Cardiac muscle cell (in vitro differentiated cells and primary cell): ENCODE measurements at regions not wholly inside any gene's neighbourhood (a gene's known extent, or its start where the extent isn't known, plus 50 kb on each side); places are given as distances from the start of the nearest gene placed in this dataset.

Experiments
- DNase-seq, 2 donors: peaks; one replicate each; pipeline versions ENCODE4 v3.0.0 to v3.0.0-alpha.2; 2010 to 2017; ENCODE audit warnings: low read depth in 1 of 2, low spot score in 1 of 2
- H3K27ac ChIP-seq: fragments of 200-600 bp; sonication (generic); 2 replicates; pipeline ENCODE4 v1.5.1; 2016
- H3K27me3 ChIP-seq: fragments of 200-600 bp; sonication (generic); 2 replicates; pipeline ENCODE4 v1.6.0; 2016; ENCODE audit warnings: control low read depth
- H3K36me3 ChIP-seq: fragments of 200-600 bp; sonication (generic); 2 replicates; pipeline ENCODE4 v1.5.1; 2016; ENCODE audit warnings: control low read depth
- H3K4me1 ChIP-seq: fragments of 200-600 bp; sonication (generic); 2 replicates; pipeline ENCODE4 v1.8.1; 2017; ENCODE audit warnings: low read depth, mild to moderate bottlenecking, mixed run types
- H3K4me3 ChIP-seq: fragments of 200-600 bp; sonication (generic); 2 replicates; pipeline ENCODE4 v1.5.1; 2016; ENCODE audit warnings: mild to moderate bottlenecking
- H3K9me3 ChIP-seq: fragments of 200-600 bp; sonication (generic); 2 replicates; pipeline ENCODE4 v1.5.1; 2017; ENCODE audit warnings: low read depth, mild to moderate bottlenecking, control low read depth
- TF ChIP-seq, protein P1 (sequence below): IDR thresholded peaks from 2 replicates; pipeline ENCODE4 v1.5.1; 2012; ENCODE audit warnings: low read depth, mild to moderate bottlenecking, low read length

DNA sequence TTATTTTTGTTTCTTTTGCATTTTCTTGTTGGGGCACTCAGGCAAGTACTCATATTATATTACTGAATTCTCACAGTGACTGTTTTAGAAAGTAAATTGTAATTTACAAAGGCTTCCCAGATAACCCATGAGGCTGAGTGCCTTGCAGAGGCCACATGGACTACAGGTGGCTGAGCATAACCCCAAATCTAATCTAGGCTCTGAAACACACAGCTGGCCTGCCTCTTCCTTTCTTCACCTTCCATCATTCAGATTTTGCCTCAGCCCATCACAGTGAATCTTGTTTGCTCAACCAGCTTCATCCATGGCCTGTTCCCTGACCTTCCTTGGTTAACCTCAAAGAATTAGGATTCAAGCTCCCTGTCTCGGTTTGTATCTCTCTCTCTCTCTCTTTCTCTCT is 78.5 kb upstream of the PRDM11 start:
- TF ChIP-seq, protein P1, sequence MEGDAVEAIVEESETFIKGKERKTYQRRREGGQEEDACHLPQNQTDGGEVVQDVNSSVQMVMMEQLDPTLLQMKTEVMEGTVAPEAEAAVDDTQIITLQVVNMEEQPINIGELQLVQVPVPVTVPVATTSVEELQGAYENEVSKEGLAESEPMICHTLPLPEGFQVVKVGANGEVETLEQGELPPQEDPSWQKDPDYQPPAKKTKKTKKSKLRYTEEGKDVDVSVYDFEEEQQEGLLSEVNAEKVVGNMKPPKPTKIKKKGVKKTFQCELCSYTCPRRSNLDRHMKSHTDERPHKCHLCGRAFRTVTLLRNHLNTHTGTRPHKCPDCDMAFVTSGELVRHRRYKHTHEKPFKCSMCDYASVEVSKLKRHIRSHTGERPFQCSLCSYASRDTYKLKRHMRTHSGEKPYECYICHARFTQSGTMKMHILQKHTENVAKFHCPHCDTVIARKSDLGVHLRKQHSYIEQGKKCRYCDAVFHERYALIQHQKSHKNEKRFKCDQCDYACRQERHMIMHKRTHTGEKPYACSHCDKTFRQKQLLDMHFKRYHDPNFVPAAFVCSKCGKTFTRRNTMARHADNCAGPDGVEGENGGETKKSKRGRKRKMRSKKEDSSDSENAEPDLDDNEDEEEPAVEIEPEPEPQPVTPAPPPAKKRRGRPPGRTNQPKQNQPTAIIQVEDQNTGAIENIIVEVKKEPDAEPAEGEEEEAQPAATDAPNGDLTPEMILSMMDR: no peak
- no peak overlapping the region for H3K27ac ChIP-seq
- no peak for DNase-seq
- H3K9me3 ChIP-seq: no peaks in the 10 kb centered on the region
- no peak overlapping the region for H3K4me3 ChIP-seq
- H3K4me1 ChIP-seq: peaks cover 5% of the 10 kb centered on the region
- no peaks in the 10 kb centered on the region for H3K27me3 ChIP-seq
- no peaks in the 10 kb centered on the region for H3K36me3 ChIP-seq

DNA sequence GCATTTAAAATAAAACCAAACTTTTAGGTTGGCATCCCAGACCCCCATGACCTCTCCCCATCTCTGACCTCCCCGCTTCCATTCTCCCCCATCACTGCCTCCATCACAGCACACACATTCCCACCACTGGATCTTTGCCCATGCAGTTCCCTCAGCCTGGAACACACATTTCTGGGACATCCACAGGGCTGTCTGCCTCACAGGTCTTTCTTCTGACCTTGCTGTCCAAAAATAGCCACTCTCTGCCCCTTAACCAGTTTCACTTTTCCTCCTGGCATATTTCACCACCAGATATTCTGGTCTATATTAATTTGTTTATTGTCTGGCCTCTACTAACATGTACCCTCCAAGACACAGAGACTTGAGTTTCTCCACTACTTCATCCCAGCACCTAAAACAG is 75.2 kb upstream of the PRDM11 start:
- Histone ChIP-seq H3K27me3 (no peaks in the 10 kb centered on the region), H3K9me3 (no peaks in the 10 kb centered on the region), H3K4me3 (no peak overlapping the region), H3K4me1 (peaks cover 9% of the 10 kb centered on the region), H3K27ac (no peak overlapping the region), H3K36me3 (no peaks in the 10 kb centered on the region)
- DNase-seq: no peak
- TF ChIP-seq, protein P1: no peak

DNA sequence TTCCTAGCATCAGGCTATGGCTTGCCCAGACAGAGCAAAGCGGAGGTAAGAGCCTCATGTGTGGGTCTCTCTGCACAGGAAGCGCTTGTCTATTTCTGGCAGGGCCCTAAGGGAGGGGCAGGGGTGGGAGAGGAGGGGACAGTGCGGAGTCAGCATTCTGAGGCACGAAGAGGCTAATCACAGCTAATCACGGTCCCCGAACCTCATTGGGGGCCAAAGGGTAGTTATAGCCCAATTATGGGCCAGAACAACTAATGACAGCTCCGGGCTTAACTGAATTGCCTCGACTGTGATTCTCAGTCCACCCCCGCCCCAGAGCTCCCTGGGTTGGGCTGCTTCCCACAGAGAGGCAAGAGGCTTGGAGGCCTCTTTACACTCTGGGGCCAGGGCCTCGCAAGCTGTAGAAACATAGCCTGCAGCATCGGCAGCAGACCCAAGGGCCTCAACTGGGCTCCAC is 72.7 kb upstream of the PRDM11 start:
- Histone ChIP-seq H3K9me3 (no peaks in the 10 kb centered on the region), H3K36me3 (no peaks in the 10 kb centered on the region), H3K27me3 (no peaks in the 10 kb centered on the region), H3K27ac (peak overlapping the region; percentile 58), H3K4me3 (no peak overlapping the region), H3K4me1 (peaks cover 14% of the 10 kb centered on the region)
- TF ChIP-seq, protein P1: no peak
- DNase-seq: peak in 1 of 2 donors; percentile 46

DNA sequence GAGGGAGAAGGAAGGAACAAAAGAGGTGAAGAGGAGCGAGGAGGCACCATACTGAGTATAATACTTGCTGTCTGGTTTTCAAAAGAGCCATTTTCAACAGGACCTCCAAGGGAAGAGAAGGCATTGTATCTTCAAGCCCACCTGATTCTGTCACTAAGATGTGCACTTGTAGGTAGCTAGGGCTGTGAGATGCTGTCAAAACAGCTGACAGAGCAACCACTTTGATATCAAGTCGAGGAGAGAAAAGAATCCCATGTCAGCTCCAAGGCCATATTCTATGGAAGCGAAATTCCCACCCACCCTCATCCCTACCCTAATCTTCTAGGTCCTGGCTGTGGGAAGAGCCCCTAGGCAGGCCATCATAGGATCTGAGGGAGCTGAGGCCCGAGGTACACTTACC is 70.9 kb upstream of the PRDM11 start:
- Histone ChIP-seq H3K27ac (no peak overlapping the region), H3K36me3 (no peaks in the 10 kb centered on the region), H3K9me3 (no peaks in the 10 kb centered on the region), H3K4me1 (peaks cover 31% of the 10 kb centered on the region), H3K4me3 (no peak overlapping the region), H3K27me3 (no peaks in the 10 kb centered on the region)
- TF ChIP-seq, protein P1: no peak
- DNase-seq: no peak

DNA sequence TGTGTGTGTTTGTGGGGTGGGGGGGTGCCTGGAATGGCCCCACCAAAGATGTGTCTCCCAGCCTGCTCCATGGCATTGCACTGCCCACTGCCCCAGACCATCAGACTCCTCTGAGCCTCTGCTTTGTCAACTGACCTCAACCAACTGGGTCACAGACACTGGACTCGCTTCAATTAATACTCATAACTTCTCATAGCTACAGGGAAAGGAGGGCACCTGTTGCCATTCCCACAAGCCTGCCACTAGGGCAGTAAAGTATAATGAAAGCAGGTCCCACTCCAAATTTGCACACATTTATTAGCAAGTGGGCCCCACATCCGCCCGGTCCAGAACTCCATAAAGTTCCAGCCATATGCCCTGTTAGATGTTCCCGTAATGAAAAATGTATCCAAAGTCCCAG is 70.5 kb upstream of the PRDM11 start:
- TF ChIP-seq, protein P1: no peak
- H3K4me1 ChIP-seq: peaks cover 33% of the 10 kb centered on the region
- DNase-seq: no peak
- no peaks in the 10 kb centered on the region for H3K36me3 ChIP-seq
- H3K9me3 ChIP-seq: no peaks in the 10 kb centered on the region
- H3K27me3 ChIP-seq: no peaks in the 10 kb centered on the region
- no peak overlapping the region for H3K27ac ChIP-seq
- H3K4me3 ChIP-seq: no peak overlapping the region

DNA sequence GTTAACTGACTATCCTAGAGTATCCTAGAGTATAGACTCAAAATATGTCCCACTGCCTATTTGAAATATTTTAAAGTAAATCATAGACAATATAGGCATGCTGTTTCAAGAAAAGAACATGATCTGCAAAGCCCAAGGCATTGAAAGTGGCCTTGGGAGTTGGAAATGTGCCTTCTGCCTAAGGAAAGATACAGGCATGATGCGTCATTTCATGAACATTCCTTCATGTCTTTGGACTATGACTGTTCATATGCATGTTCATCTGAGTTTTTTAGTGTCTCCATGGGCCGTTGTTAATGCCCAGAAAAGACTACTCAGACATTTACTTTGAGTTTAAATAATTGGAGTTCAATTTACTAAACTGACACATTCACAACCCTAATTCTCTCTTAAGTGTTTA is 69.7 kb upstream of the PRDM11 start:
- no peaks in the 10 kb centered on the region for H3K27me3 ChIP-seq
- no peaks in the 10 kb centered on the region for H3K9me3 ChIP-seq
- DNase-seq: no peak
- TF ChIP-seq, protein P1: no peak
- no peak overlapping the region for H3K4me3 ChIP-seq
- no peak overlapping the region for H3K27ac ChIP-seq
- H3K4me1 ChIP-seq: peaks cover 28% of the 10 kb centered on the region
- no peaks in the 10 kb centered on the region for H3K36me3 ChIP-seq
